ENCODE measurements at regions not wholly inside any gene's neighbourhood (a gene's known extent, or its start where the extent isn't known, plus 50 kb on each side); places are given as distances from the start of the nearest gene placed in this dataset.

DNA sequence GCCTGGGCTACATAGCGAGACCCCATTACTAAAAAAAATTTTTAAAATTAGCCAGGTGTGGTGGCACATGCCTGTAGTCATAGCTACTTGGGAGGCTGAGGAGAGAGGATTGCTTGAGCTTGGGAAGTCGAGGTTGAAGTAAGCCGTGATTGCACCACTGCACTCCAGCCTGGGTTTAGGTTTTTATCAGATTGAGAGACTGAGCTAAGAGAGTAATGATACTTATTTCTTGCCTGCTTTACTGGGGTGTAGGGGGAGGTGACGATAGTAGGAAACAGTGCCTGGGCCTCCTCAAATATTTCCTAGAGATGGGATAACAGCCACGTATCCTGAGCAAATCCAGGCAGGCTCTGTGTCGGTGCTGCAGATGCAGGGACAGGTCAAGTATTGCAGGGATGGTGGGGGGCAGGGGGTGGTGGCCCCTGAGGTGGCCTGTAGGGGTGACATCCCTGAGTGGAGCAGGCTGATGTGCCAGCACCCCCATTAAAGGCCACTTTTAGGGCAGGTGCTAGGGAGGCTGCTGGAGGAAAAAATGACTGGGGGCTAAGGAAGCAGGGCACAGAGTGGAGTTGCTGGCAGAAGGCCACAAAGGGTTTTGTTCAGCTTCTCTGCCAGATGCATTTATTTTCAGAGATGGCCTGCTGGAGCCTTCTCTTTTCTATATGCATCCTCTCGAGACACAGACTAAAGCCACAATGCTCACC is 130.5 kb downstream of the RHOU start:
- intact Hi-C loops (cut with DNase I) = no loop called here
- DNase-seq = no peak
- no peak overlapping the region for H3K4me3 ChIP-seq (replicated peaks in 1 of 3)
- no peak overlapping the region for H3K27ac ChIP-seq
- 92 to 93% methylated on average over 7 of the region's 7 CpGs for WGBS, 2 donors
- H3K4me1 ChIP-seq = peaks cover 24 to 51% of the 10 kb centered on the region in 2 donors
- TF ChIP-seq, protein P1, sequence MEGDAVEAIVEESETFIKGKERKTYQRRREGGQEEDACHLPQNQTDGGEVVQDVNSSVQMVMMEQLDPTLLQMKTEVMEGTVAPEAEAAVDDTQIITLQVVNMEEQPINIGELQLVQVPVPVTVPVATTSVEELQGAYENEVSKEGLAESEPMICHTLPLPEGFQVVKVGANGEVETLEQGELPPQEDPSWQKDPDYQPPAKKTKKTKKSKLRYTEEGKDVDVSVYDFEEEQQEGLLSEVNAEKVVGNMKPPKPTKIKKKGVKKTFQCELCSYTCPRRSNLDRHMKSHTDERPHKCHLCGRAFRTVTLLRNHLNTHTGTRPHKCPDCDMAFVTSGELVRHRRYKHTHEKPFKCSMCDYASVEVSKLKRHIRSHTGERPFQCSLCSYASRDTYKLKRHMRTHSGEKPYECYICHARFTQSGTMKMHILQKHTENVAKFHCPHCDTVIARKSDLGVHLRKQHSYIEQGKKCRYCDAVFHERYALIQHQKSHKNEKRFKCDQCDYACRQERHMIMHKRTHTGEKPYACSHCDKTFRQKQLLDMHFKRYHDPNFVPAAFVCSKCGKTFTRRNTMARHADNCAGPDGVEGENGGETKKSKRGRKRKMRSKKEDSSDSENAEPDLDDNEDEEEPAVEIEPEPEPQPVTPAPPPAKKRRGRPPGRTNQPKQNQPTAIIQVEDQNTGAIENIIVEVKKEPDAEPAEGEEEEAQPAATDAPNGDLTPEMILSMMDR (IDR thresholded peaks at IDR 0.05) = no peak
- no peak for TF ChIP-seq POLR2A (IDR thresholded peaks at IDR 0.05)
- H3K27me3 ChIP-seq = no peaks in the 10 kb centered on the region
- H3K36me3 ChIP-seq = no peaks in the 10 kb centered on the region
- no peaks in the 10 kb centered on the region for H3K9me3 ChIP-seq

DNA sequence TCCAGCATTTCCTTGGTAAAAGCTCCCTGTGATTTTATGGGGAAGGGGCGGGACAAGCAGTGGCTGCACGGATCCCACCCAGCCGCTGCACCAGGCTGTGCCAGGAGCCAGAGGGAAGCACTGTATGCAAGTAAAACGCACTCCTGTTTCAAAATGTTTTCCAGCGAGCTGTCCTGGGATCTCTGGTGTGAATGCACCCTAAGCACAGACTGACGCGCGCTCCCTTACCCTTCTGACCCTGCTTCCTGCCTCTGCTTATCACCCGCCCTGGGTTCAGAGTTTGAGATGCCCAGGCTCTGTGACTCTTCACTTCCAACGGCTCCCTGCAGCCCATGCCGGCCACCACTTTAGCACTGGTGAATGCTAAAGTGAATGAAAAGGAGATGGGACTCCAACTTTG is 131.2 kb downstream of the RHOU start:
- no peaks in the 10 kb centered on the region for H3K9me3 ChIP-seq
- no peak overlapping the region for H3K27ac ChIP-seq
- H3K36me3 ChIP-seq = no peaks in the 10 kb centered on the region
- TF ChIP-seq, protein P1 (IDR thresholded peaks at IDR 0.05) = no peak
- no peak for TF ChIP-seq POLR2A (IDR thresholded peaks at IDR 0.05)
- H3K27me3 ChIP-seq = no peaks in the 10 kb centered on the region
- intact Hi-C loops (cut with DNase I) = no loop called here
- WGBS, 2 donors = 61 to 65% methylated on average over 11 of the region's 11 CpGs
- DNase-seq = no peak
- H3K4me1 ChIP-seq = peaks cover 18 to 51% of the 10 kb centered on the region in 2 donors
- no peak overlapping the region for H3K4me3 ChIP-seq (replicated peaks in 1 of 3)

- Histone ChIP-seq H3K4me3 (replicated peaks in 1 of 3) (no peak overlapping the region), H3K27me3 (no peaks in the 10 kb centered on the region), H3K4me1 (peaks cover 15 to 44% of the 10 kb centered on the region in 2 donors), H3K9me3 (no peaks in the 10 kb centered on the region), H3K36me3 (no peaks in the 10 kb centered on the region), H3K27ac (no peak overlapping the region)
- no peak for TF ChIP-seq POLR2A (IDR thresholded peaks at IDR 0.05)
- TF ChIP-seq, protein P1 (IDR thresholded peaks at IDR 0.05) = no peak
- intact Hi-C loops (cut with DNase I) = no loop called here
- 84 to 86% methylated on average over 7 of the region's 7 CpGs for WGBS, 2 donors
- DNase-seq = no peak
Observed at GRCh38 chr1:228867108-228867950, 132.1 kb downstream of the RHOU start.

DNA sequence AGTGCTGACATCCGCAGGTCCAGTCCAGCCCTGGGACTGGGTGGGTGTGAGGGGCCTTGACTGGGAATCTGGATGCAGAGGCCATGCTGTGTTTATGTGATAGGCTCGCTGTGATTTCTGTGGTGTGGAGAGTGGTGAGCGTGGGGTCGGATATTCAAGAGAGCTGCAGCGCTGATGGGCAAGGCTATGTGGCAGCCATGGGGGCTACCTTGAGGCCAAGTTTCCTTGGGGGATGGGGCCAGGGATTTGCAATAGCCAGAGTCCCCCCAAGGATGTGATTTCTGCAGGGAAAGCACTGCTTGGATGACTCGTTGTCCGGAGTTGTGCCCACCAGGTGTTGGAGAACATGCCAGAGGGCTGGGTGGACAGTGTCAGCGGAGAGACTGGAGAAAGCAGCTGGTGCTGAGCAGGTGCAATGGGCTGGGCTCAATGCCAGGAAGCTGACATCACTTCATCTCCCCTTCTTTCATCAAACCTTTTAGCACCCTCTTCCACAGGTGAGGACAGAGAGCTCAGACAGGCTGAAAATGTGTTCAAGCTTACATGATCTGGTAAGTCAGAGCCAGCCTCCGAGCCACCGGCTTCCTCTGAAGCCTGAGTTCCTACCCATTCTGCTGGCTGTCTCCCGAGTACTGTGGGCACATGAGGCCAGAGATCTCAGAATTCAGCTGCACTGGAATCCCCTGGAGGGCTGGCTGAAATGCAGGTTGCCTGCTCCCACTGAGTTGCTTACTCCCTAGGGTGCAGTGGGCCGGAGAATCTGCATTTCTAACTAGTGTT is 132.9 kb downstream of the RHOU start:
- DNase-seq = no peak
- no peaks in the 10 kb centered on the region for H3K9me3 ChIP-seq
- intact Hi-C loops (cut with DNase I) = no loop called here
- H3K27me3 ChIP-seq = no peaks in the 10 kb centered on the region
- no peak overlapping the region for H3K27ac ChIP-seq
- peaks cover 13 to 38% of the 10 kb centered on the region in 2 donors for H3K4me1 ChIP-seq
- no peaks in the 10 kb centered on the region for H3K36me3 ChIP-seq
- TF ChIP-seq, protein P1 (IDR thresholded peaks at IDR 0.05) = no peak
- TF ChIP-seq POLR2A (IDR thresholded peaks at IDR 0.05) = no peak
- no peak overlapping the region for H3K4me3 ChIP-seq (replicated peaks in 1 of 3)
- 89 to 93% methylated on average over 12 of the region's 12 CpGs for WGBS, 2 donors
